HG03108 (cell line): ENCODE measurements at regions not wholly inside any gene's neighbourhood (a gene's known extent, or its start where the extent isn't known, plus 50 kb on each side); places are given as distances from the start of the nearest gene placed in this dataset.
"Not testable (repeated sequence)": the region's sequence is repeated elsewhere in the genome, so short reads cannot be mapped to it uniquely, and the experiment has no call there.

ENCODE experiments used
- ATAC-seq: cut with Tn5 transposase; IDR thresholded peaks from one replicate; pipeline ENCODE4 v1.9.1; 2021; ENCODE audit warnings: moderate library complexity; ENCODE audit not compliant: unreplicated experiment

- no peak for ATAC-seq
Observed at GRCh38 chr3:159748425-159748824, 240.2 kb upstream of the IL12A start.

- no peak for ATAC-seq
Observed at GRCh38 chr3:159749406-159749805, 239.2 kb upstream of the IL12A start.

- no peak for ATAC-seq
Observed at GRCh38 chr3:159751146-159751545, 237.5 kb upstream of the IL12A start.

GRCh38 chr3:159751752-159752151, 236.9 kb upstream of the IL12A start:
- ATAC-seq, result no peak

GRCh38 chr3:159756279-159757207, 232.1 kb upstream of the IL12A start:
- ATAC-seq, result not testable (repeated sequence)

GRCh38 chr3:159757341-159758060, 231.1 kb upstream of the IL12A start:
- no peak for ATAC-seq

- no peak for ATAC-seq
Observed at GRCh38 chr3:159760046-159760445, 228.6 kb upstream of the IL12A start.

GRCh38 chr3:159761369-159761768, 227.3 kb upstream of the IL12A start:
- no peak for ATAC-seq

GRCh38 chr3:159761848-159762635, 226.6 kb upstream of the IL12A start:
- no peak for ATAC-seq

GRCh38 chr3:159763011-159763601, 225.5 kb upstream of the IL12A start:
- no peak for ATAC-seq

GRCh38 chr3:159763602-159764489, 224.8 kb upstream of the IL12A start:
- ATAC-seq, result peak; percentile 43

GRCh38 chr3:159764490-159765029, 224.1 kb upstream of the IL12A start:
- ATAC-seq, result no peak

GRCh38 chr3:159765030-159765859, 223.4 kb upstream of the IL12A start:
- ATAC-seq, result no peak

GRCh38 chr3:159765860-159766294, 222.8 kb upstream of the IL12A start:
- ATAC-seq, result no peak

- ATAC-seq, result no peak
Observed at GRCh38 chr3:159766563-159767185, 222.0 kb upstream of the IL12A start.

- no peak for ATAC-seq
Observed at GRCh38 chr3:159770998-159771397, 217.6 kb upstream of the IL12A start.

- no peak for ATAC-seq
Observed at GRCh38 chr3:159771865-159772611, 216.6 kb upstream of the IL12A start.
